BE2C (cell line): ENCODE measurements at regions not wholly inside any gene's neighbourhood (a gene's known extent, or its start where the extent isn't known, plus 50 kb on each side); places are given as distances from the start of the nearest gene placed in this dataset.

Experiments
- DNase-seq: peaks from one replicate; pipeline ENCODE4 v3.0.0-alpha.2; 2020
- H3K27me3 ChIP-seq: fragments of 250-450 bp; sonication (Bioruptor Pico); 2 replicates; pipeline ENCODE4 v1.5.1; 2020; ENCODE audit warnings: mild to moderate bottlenecking
- H3K36me3 ChIP-seq: fragments of 250-450 bp; sonication (Bioruptor Pico); 2 replicates; pipeline ENCODE4 v1.5.1; 2020; ENCODE audit warnings: mild to moderate bottlenecking
- H3K4me1 ChIP-seq: fragments of 250-450 bp; sonication (Bioruptor Pico); 2 replicates; pipeline ENCODE4 v1.5.1; 2020
- H3K4me3 ChIP-seq: 2 replicates; pipeline ENCODE4 v1.5.1; 2011; ENCODE audit warnings: low read depth, low read length
- H3K9me3 ChIP-seq: fragments of 250-450 bp; sonication (Bioruptor Pico); 2 replicates; pipeline ENCODE4 v1.5.1; 2020
- TF ChIP-seq, protein P1 (sequence below): IDR thresholded peaks from 2 replicates; pipeline ENCODE4 v1.5.1; 2012; ENCODE audit warnings: mild to moderate bottlenecking, low read depth, low read length

DNA sequence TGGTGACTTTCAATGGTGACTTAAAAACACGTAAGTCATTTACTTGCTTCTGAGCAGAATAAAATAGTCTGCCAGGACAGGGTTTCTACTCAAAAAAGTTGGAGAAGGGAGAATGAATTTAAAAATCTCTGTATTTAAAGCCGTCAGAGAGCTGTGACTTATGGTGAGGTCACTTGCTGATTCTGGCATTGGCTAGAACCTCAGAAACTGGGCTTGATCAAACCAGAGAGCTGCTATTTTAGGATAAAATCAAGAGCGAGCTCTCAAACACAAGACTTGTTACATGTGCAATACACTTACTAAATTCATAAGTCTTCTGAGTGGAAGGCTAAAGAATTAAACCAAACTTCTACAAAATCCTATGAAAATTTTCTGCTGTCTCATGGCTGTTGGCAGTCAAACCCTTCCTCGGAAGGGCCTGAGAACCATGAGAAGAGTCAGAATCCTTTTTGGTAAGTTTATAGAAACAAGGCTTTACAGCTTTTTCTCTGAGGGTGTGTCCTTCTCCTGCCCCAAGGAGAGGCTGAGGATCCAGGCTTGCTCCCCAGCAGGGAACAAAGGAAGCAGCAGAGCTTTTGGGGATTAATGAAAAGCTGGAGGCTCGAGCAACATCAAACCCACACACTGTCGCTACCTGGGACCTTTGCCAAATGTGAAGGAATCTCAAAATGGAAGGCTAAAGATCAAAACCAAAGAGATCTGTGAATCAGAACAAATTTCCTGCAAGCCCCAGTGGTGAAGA is 816.4 kb downstream of the SOCS6 start:
- no peak overlapping the region for H3K4me3 ChIP-seq

DNA sequence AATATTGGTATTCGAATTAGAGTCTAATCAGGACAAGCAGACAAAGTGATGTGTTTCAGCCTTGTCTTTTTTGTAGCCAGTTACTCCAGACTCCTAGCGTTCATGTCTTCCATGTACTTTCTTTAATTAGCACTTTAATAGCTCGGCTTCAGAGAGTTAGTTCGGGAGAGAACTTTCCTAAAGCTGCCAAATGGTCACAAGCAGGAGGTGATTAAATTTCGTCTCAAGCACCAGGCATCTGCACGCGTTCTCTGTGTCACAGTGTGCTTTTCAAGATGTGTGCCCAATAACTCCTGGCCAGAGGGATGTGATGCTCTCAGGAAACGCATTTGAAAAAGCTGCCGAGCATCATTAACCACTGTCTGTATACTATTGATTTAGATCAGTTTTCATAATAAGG is 790.8 kb downstream of the SOCS6 start:
- H3K27me3 ChIP-seq = no peaks in the 10 kb centered on the region
- no peak for DNase-seq
- H3K36me3 ChIP-seq = no peaks in the 10 kb centered on the region
- no peaks in the 10 kb centered on the region for H3K9me3 ChIP-seq
- no peak overlapping the region; the same call in 1 of the 2 replicates for H3K4me3 ChIP-seq
- H3K4me1 ChIP-seq = no peaks in the 10 kb centered on the region
- TF ChIP-seq, protein P1, sequence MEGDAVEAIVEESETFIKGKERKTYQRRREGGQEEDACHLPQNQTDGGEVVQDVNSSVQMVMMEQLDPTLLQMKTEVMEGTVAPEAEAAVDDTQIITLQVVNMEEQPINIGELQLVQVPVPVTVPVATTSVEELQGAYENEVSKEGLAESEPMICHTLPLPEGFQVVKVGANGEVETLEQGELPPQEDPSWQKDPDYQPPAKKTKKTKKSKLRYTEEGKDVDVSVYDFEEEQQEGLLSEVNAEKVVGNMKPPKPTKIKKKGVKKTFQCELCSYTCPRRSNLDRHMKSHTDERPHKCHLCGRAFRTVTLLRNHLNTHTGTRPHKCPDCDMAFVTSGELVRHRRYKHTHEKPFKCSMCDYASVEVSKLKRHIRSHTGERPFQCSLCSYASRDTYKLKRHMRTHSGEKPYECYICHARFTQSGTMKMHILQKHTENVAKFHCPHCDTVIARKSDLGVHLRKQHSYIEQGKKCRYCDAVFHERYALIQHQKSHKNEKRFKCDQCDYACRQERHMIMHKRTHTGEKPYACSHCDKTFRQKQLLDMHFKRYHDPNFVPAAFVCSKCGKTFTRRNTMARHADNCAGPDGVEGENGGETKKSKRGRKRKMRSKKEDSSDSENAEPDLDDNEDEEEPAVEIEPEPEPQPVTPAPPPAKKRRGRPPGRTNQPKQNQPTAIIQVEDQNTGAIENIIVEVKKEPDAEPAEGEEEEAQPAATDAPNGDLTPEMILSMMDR = no peak

More for the DNA sequence above, 816.4 kb downstream of the SOCS6 start:
- Histone ChIP-seq H3K4me1 (no peaks in the 10 kb centered on the region), H3K36me3 (no peaks in the 10 kb centered on the region), H3K9me3 (no peaks in the 10 kb centered on the region), H3K27me3 (no peaks in the 10 kb centered on the region)
- DNase-seq = no peak
- TF ChIP-seq, protein P1 = no peak

DNA sequence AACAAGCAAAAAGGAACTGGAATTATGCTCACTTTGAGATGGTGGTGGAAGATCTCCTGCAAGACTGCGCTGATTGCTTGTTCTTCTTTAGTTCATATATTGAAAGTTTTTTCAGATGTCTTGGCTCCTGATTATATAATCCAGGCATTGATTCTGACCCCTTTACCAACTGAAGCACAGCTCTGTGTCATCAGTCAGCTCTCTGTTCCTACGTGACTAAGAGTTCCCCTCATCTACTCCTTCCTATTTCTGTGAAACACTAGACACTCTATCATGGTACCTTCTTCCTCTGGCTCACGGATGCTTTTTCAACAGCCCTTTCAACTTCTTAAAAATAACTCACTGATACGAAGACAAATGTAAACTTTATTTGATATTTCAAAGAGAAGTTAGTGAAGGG is 788.6 kb downstream of the SOCS6 start:
- TF ChIP-seq, protein P1 = no peak
- Histone ChIP-seq H3K4me3 (no peak overlapping the region), H3K36me3 (no peaks in the 10 kb centered on the region), H3K27me3 (no peaks in the 10 kb centered on the region), H3K4me1 (no peaks in the 10 kb centered on the region), H3K9me3 (no peaks in the 10 kb centered on the region)
- DNase-seq = no peak

DNA sequence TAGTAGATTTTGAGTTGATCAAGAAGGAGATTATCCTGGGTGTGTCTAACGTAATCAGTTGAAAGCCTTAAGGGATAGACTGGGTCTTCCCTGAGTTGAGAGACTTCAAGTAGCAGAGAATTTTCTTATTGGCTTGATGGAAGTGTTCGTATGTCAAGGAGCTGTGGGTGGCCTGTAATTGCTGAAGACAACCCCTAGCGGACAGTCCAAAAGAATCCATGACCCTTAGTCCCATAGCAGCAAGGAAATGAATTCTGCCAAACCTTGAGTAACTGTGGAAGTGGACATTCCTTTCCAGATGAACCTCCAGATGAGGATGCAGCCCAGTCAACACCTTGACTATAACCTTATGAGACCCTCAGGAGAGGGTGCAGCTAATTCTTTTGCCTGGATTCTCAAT is 786.3 kb downstream of the SOCS6 start:
- Histone ChIP-seq H3K4me1 (no peaks in the 10 kb centered on the region), H3K9me3 (no peaks in the 10 kb centered on the region), H3K4me3 (no peak overlapping the region), H3K27me3 (no peaks in the 10 kb centered on the region), H3K36me3 (no peaks in the 10 kb centered on the region)
- no peak for DNase-seq
- TF ChIP-seq, protein P1 = no peak

DNA sequence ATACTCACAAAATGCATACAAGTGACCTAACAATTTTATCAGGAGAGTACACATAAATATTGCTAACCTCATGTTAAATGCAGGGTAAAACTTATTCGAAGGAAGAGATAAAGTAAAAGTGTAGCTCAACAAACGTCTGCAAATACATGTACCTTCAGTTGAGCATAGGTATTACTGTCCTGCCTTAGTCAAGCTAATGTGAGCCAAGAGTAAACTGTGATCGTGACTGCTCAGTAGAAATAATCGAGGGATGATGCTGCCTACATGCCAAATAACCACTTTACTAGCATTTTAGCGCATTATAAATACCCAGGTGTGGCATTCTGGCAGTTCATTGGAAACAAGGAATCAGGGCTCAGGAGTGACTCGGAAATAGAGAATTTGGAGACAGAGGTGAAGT is 779.5 kb downstream of the SOCS6 start:
- no peaks in the 10 kb centered on the region for H3K36me3 ChIP-seq
- TF ChIP-seq, protein P1 = no peak
- no peak overlapping the region for H3K4me3 ChIP-seq

DNA sequence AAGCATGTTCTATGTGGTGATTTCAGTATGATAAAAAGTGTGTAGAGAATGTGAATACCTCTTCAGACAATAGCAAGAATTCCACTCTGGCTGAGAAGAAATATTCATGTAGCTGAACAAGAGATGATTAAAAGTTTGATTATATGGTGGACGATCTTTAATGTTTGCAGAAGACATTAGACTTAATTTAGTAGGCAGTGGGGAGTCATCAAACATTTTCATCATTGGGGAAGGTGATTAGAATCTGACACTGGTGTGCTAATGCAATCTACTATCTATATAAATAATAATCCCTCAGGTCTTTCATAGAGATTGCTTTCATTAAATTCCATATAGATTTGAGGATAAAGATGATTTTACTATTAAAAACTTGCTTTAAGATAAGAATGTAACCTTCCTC is 761.0 kb downstream of the SOCS6 start:
- Histone ChIP-seq H3K4me3 (no peak overlapping the region), H3K4me1 (no peaks in the 10 kb centered on the region), H3K27me3 (no peaks in the 10 kb centered on the region), H3K9me3 (no peaks in the 10 kb centered on the region), H3K36me3 (no peaks in the 10 kb centered on the region)
- no peak for DNase-seq
- TF ChIP-seq, protein P1 = no peak

More for the DNA sequence above, 779.5 kb downstream of the SOCS6 start:
- Histone ChIP-seq H3K4me1 (no peaks in the 10 kb centered on the region), H3K9me3 (no peaks in the 10 kb centered on the region), H3K27me3 (no peaks in the 10 kb centered on the region)
- DNase-seq = no peak
